ENCODE measurements at regions not wholly inside any gene's neighbourhood (a gene's known extent, or its start where the extent isn't known, plus 50 kb on each side); places are given as distances from the start of the nearest gene placed in this dataset.

GRCh38 chr2:54020793-54021414 is 50.1 kb upstream of the PSME4 start:
- Histone ChIP-seq H3K36me3 (replicated peaks in 1 of 2; ENCODE audit: insufficient read depth in 1 of 2, low read depth in 2 of 2) (no peaks in the 10 kb centered on the region), H3K9me3 (no peaks in the 10 kb centered on the region), H3K27ac (no peak overlapping the region), H3K4me3 (no peak overlapping the region), H3K4me1 (no peaks in the 10 kb centered on the region), H3K27me3 (no peaks in the 10 kb centered on the region)
- no peak for ATAC-seq
- no peak for TF ChIP-seq POLR2A (IDR thresholded peaks at IDR 0.05)
- no peak for TF ChIP-seq CTCF (IDR thresholded peaks at IDR 0.05)
- no peak for DNase-seq
- intact Hi-C loops (cut with DNase I): no loop called here
- 97% methylated on average over 7 of the region's 7 CpGs for WGBS, 2 donors

Measured in body of pancreas (tissue), 4 donors.